ENCODE measurements at regions not wholly inside any gene's neighbourhood (a gene's known extent, or its start where the extent isn't known, plus 50 kb on each side); places are given as distances from the start of the nearest gene placed in this dataset.
"Not testable (repeated sequence)": the region's sequence is repeated elsewhere in the genome, so short reads cannot be mapped to it uniquely, and the experiment has no call there.

DNA sequence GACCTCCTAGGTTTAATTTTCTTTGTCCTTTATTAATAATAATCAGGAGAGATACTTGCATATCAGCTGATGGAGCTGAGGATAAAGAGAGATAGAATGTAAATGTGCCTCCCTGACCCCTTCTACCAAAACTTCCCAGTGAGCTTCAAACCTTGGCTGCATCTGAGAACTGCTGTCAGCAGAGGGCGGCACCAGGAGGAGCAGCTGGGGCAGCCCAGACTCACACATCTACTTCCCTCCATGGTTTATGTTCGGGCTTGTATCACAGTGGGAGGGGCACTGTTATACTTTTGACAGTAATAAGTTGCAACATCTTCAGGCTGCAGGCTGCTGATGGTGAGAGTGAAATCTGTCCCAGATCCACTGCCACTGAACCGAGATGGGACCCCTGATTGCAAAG lies 521.7 kb downstream of the RPIA start:
- intact Hi-C loops (cut with micrococcal nuclease; ENCODE audit: unreplicated experiment); BruUV-seq (replicated peaks); H3K36me3 ChIP-seq (ENCODE audit: control insufficient read depth in 2 of 2, insufficient read depth in 2 of 2, low read length in 1 of 2); SMC1A ChIA-PET (ENCODE audit: uncharacterized antibody, unreplicated experiment); H2AFZ ChIP-seq (ENCODE audit: control insufficient read depth, low read depth, low read length); H3K9me3 ChIP-seq (replicated peaks; ENCODE audit: control insufficient read depth, insufficient read depth, low read length); CTCF ChIA-PET; RAD21 ChIA-PET (ENCODE audit: unreplicated experiment); H3K79me2 ChIP-seq (ENCODE audit: control insufficient read depth, insufficient read depth, low read length); H3K9ac ChIP-seq (ENCODE audit: control insufficient read depth, insufficient read depth, low read length); H3K4me3 ChIP-seq; in situ Hi-C loops (cut with MboI); H3K27ac ChIP-seq (ENCODE audit: control insufficient read depth, insufficient read depth); H3K4me1 ChIP-seq (ENCODE audit: control insufficient read depth, insufficient read depth, low read length); DNase-seq (ENCODE audit: low read depth, low spot score); H3K27me3 ChIP-seq (replicated peaks in 1 of 2; ENCODE audit: control insufficient read depth in 2 of 2, insufficient read depth in 2 of 2, low read length in 1 of 2); H4K20me1 ChIP-seq (ENCODE audit: control insufficient read depth, insufficient read depth); POLR2A ChIA-PET; H3K4me2 ChIP-seq (ENCODE audit: control insufficient read depth, insufficient read depth): not testable (repeated sequence)
- 0% methylated on average over 3 of the region's 3 CpGs for WGBS (ENCODE audit: insufficient coverage, insufficient replicate concordance, low lambda C conversion rate, missing lambda C conversion rate)
- FAIRE-seq: peak; percentile 68
- peak; percentile 54; the same call in 2 of the 3 replicates for ATAC-seq
- 0 out of 6 replicates have a peak, but pooled peaks of 1 of the 3 experiments have one; percentile 3 for TF ChIP-seq CTCF (IDR thresholded peaks at IDR 0.05 in 2 of 3, conservative IDR thresholded peaks at IDR 0.05 in 1 of 3; ENCODE audit: control insufficient read depth in 2 of 3, extremely low read depth in 1 of 3, insufficient read depth in 1 of 3, low read depth in 3 of 3, low read length in 3 of 3)

DNA sequence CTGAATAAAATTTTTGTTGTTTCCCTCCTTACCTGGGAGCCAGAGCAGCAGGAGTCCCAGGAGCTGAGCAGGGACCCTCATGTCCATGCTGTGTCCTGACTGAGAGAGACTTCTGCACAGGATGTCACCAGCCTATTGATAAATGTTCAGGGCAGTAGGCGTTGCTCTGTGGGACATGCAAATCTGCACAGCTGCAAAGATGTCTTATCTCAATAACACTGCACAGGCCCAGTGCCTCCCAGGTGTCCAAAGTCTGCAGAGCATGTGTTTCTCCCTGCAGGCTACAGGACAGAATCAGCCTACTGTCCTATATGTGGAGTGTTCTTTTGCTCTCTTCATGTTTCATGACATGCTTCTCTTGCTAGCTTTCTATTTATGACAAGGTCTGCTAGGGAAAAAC lies 522.3 kb downstream of the RPIA start:
- CTCF ChIA-PET; intact Hi-C loops (cut with micrococcal nuclease; ENCODE audit: unreplicated experiment); H3K27ac ChIP-seq (ENCODE audit: control insufficient read depth, insufficient read depth); SMC1A ChIA-PET (ENCODE audit: uncharacterized antibody, unreplicated experiment); H3K4me3 ChIP-seq; H3K9me3 ChIP-seq (replicated peaks; ENCODE audit: control insufficient read depth, insufficient read depth, low read length); BruUV-seq (replicated peaks); H3K79me2 ChIP-seq (ENCODE audit: control insufficient read depth, insufficient read depth, low read length); H4K20me1 ChIP-seq (ENCODE audit: control insufficient read depth, insufficient read depth); in situ Hi-C loops (cut with MboI); ATAC-seq; DNase-seq (ENCODE audit: low read depth, low spot score); H2AFZ ChIP-seq (ENCODE audit: control insufficient read depth, low read depth, low read length); POLR2A ChIA-PET; FAIRE-seq; H3K4me1 ChIP-seq (ENCODE audit: control insufficient read depth, insufficient read depth, low read length); H3K36me3 ChIP-seq (ENCODE audit: control insufficient read depth in 2 of 2, insufficient read depth in 2 of 2, low read length in 1 of 2); RAD21 ChIA-PET (ENCODE audit: unreplicated experiment); H3K9ac ChIP-seq (ENCODE audit: control insufficient read depth, insufficient read depth, low read length); H3K4me2 ChIP-seq (ENCODE audit: control insufficient read depth, insufficient read depth); H3K27me3 ChIP-seq (replicated peaks in 1 of 2; ENCODE audit: control insufficient read depth in 2 of 2, insufficient read depth in 2 of 2, low read length in 1 of 2): not testable (repeated sequence)
- WGBS (ENCODE audit: insufficient coverage, insufficient replicate concordance, low lambda C conversion rate, missing lambda C conversion rate): 0% methylated on average over 1 of the region's 1 CpG

DNA sequence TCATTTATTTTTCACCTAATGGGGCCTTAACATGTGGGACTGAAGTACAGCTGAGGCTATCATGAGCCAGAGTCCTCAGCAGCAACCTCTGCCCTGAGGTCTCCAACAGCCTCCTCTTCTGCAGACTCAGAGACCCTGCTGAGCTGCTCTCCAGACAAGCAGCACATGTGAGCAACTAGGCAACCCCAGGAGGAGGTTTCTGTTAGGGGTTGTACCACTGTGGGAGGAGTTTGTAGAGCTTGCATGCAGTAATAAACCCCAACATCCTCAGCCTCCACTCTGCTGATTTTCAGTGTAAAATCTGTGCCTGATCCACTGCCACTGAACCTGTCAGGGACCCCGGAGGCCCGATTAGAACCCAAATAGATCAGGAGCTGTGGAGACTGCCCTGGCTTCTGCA lies 530.0 kb downstream of the RPIA start:
- H2AFZ ChIP-seq (ENCODE audit: control insufficient read depth, low read depth, low read length); in situ Hi-C loops (cut with MboI); FAIRE-seq; SMC1A ChIA-PET (ENCODE audit: uncharacterized antibody, unreplicated experiment); BruUV-seq (replicated peaks); H3K4me1 ChIP-seq (ENCODE audit: control insufficient read depth, insufficient read depth, low read length); H3K9me3 ChIP-seq (replicated peaks; ENCODE audit: control insufficient read depth, insufficient read depth, low read length); RAD21 ChIA-PET (ENCODE audit: unreplicated experiment); POLR2A ChIA-PET; H3K36me3 ChIP-seq (ENCODE audit: control insufficient read depth in 2 of 2, insufficient read depth in 2 of 2, low read length in 1 of 2); ATAC-seq; H3K9ac ChIP-seq (ENCODE audit: control insufficient read depth, insufficient read depth, low read length); DNase-seq (ENCODE audit: low read depth, low spot score); H3K27ac ChIP-seq (ENCODE audit: control insufficient read depth, insufficient read depth); H4K20me1 ChIP-seq (ENCODE audit: control insufficient read depth, insufficient read depth); H3K4me3 ChIP-seq; H3K27me3 ChIP-seq (replicated peaks in 1 of 2; ENCODE audit: control insufficient read depth in 2 of 2, insufficient read depth in 2 of 2, low read length in 1 of 2); CTCF ChIA-PET; H3K4me2 ChIP-seq (ENCODE audit: control insufficient read depth, insufficient read depth); H3K79me2 ChIP-seq (ENCODE audit: control insufficient read depth, insufficient read depth, low read length): not testable (repeated sequence)
- WGBS (ENCODE audit: insufficient coverage, insufficient replicate concordance, low lambda C conversion rate, missing lambda C conversion rate): no CpG with 5 or more reads among the region's 2 CpGs
- intact Hi-C loops (cut with micrococcal nuclease; ENCODE audit: unreplicated experiment): loop anchor here (10.0 kb wide), 1 partner anchor 387 kb away; no protein-coding TSS in a partner anchor
